ENCODE measurements at regions not wholly inside any gene's neighbourhood (a gene's known extent, or its start where the extent isn't known, plus 50 kb on each side); places are given as distances from the start of the nearest gene placed in this dataset.

DNA sequence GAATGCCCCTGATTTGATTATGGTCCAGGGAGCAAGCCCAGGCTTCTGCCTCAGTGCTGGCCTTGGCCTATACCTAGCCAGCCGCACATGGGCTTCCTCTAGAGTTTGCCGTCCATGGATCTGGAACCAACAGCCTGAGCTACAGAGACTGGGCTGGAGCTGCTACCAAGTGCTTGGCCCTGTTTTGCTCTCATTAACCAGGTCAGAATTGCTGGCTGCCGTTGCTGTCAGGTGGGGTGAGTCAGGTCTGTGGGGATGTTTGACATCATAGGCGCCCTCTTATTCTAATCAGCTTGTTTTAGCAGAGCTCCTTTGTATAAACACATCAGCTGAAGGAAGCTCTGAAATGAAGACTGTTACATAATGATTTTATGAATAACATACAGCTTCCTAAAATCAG lies 83.1 kb upstream of the PHACTR2 start:
- DNase-seq = no peak

DNA sequence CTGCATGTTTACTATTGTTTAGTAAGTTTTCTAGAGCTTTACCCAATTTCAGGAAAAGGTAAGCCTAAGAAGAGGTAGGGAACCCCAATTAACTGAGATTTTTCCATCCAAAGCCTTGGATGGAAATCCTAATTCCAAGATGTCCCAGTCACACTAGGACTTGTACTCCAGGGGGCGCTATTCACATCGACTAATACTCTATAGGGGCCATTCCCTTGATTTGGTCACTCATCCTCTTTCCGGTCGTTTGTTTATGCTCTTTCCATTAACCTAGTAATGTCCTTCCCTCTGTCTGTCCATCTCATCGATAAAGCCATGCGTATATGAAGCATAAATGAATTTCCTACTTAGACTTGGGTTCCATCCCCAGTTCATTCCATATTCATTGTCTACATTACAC lies 80.8 kb upstream of the FUCA2 start:
- no peak for DNase-seq

DNA sequence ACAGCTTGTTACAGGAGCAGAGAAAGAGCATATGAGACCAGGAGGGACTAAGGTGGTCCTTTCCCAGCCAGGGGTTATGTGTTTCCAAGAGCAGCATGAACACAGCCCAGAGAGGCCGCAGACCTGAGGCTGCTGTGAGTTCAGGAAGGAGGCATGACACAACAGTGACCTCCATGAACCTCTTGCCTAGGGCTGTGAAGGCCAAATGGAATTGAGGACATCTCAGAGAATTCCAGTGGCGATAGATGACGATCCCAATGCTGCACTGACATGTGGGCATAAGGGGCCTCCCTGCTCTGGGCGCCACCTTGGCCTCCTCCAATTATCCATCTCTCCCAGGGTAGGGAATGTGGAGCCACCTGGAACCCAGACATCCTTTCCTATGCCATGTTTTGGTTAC lies 79.9 kb upstream of the FUCA2 start:
- no peak for DNase-seq

DNA sequence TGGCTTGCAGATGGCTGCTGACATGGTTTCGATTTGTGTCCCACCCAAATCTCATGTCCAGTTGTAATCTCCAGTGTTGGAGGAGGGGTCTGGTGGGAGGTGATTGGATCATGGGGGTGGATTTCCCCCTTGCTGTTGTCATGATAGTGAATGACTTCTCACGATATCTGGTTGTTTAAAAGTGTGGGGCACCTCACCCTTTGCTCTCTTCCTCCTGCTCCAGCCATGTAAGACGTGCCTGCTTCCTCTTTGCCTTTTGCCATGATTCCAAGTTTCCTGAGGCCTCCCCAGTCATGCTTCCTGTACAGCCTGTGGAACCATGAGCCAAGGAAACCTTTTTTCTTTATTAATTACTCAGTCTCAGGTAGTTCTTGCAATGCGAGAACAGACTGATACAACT lies 77.6 kb upstream of the FUCA2 start:
- DNase-seq = no peak

DNA sequence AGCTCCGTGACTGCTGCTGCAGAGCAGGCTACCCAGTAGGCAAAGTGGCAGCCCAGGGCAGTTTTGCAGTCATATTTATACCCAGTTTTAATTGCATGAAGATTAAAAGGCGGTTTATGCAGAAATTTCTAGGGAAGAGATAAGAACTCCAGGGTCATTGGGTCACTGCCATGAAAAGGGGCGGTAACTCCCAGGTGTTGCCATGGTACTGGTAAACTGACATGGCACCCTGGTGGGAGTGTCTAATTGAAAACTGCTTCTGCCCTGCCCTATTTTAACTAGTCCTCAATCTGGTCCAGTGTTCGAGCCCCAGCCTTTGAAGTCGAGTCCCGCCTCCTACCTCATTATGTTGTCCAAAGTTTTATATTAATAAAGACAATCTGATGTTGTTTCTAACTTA lies 75.0 kb upstream of the FUCA2 start:
- no peak for DNase-seq

DNA sequence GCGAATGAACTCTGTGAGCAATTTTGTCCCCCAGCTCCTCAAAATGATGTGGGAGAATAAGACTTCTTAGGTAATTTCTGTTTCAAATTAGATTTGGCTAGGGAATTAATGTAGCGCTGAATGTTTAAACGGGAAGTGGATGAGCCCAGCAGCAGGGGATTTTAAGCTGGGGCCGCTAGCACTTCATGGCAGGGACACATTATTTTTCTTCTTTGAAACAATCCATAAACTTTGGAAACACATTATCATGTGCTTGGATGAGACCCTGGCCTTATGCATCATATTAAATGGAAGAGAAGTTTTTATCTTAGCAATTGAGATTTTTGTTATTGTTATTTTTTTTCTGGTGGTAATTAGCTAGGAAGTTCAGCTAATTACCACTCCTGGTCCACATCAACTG lies 74.2 kb upstream of the FUCA2 start:
- no peak for DNase-seq

DNA sequence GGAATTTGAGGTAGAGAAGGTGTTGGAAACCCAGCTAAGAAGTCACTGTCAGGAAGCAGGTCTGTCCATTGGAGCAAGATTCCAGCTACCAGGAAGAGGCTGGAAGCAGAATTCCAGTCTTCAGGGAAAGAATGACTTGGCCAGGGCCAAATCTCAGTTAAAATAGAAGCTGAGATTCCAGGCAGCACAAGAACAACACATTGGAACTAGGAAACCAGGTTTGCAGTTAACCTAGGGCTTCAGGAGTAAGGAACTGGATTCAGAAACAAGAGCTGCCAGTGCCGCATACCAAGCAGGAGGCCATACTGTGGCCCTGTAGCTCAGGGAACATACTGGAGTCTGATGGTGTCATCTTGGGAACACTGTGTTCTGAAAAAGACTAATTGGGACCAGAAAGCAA lies 73.7 kb upstream of the FUCA2 start:
- no peak for DNase-seq

DNA sequence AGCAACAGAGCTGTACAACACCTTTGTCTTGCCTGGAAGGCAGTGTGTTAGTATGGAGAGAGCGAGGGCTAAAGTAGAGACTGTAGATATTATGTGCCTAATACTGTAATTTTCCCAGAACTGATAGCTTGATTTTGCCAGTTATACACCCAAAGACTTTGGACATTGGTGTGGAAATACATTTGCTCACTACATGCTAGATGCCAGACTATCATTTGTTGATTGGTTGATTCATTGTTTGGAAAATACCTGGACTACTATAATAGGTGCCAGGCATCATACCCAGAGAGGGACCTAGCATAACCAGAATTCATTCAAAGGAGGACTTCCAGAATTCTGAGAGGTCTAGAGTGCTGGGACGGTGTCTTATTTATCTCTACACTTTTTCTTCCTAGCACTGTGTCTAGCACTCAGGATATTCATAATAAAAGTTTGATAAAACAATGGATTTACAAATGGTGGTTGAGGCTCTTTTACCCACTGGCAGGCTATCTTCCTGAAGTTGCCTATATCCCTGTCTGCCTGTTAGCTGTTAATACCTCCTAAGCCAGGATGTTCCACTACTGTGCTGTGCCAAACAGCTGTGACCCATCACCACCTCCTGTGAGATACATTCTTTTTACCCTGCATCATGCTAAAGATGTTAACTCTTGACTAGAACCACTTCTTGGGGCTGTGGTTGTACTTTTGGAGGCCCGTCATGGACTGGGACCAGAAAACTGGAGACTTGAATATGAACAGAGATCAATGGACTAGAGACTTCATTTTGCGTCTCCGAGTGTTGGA lies 72.2 kb upstream of the FUCA2 start:
- no peak for DNase-seq

- no peak for DNase-seq
These were observed 70.4 kb upstream of the FUCA2 start for GRCh38 chr6:143581835-143582480.

DNA sequence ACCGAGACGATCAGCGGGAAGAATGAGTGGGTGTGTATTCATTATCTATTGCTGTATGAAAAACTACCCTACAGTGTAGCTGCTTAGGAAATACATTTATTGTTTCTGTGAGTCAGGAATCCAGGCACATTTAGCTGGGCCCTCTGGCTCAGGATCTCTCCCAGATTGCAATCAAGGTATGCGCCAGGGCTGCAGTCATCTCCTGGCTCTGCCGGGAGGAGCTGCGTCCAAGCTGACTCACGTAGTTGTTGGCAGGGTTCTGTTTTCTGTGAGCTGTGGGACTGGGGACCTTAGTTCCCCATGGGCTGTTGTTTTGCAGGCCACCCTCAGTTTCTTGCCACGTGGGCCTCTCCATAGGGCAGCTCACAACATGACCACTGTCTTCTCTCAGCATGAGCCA lies 68.2 kb upstream of the FUCA2 start:
- DNase-seq = no peak

- DNase-seq = no peak
These were observed 66.5 kb upstream of the FUCA2 start for GRCh38 chr6:143578054-143578453.

DNA sequence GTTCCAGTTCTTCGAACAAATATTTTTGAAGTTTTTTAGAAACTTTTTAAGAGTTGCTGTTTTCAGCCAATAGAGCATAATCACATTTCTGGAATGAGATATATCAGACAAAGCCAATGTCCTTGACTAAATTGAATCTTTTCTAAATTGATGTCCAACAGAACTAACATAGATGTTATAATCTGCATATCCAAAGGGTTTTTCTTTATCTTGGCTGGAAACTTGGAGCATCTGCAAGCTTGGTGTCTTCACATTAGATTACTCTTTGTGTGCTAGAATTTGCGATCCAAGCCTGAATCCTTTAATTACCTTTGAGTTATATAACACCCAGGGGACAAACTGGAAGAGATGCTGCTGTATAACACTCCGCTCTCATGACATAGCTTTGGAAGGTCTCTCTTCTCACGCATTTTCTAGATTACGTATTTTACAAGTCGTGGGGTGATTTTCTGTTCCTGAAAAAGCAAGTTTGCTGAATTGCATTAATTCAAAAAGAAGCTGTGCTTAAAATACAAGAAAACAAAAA lies 64.4 kb upstream of the FUCA2 start:
- DNase-seq = no peak

DNA sequence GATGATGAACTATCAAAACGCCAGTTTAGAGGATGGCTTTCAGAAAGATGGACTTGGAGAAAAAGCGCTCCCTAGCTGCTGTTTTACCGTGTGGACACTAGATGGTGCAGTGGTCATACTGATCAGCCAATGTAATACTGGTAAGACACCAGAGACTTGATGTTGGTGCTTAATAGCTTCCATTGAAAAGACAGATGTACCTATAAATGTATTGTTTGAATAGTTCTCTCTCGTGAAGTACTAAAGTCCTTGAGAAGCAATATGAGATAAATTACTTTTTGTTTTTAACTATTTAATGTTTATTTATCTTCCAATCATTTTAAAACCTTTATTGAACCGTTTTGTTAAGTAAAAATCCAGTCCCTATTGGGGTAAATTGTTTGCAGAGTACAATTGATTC lies 63.9 kb upstream of the FUCA2 start:
- DNase-seq = peak; percentile 45

DNA sequence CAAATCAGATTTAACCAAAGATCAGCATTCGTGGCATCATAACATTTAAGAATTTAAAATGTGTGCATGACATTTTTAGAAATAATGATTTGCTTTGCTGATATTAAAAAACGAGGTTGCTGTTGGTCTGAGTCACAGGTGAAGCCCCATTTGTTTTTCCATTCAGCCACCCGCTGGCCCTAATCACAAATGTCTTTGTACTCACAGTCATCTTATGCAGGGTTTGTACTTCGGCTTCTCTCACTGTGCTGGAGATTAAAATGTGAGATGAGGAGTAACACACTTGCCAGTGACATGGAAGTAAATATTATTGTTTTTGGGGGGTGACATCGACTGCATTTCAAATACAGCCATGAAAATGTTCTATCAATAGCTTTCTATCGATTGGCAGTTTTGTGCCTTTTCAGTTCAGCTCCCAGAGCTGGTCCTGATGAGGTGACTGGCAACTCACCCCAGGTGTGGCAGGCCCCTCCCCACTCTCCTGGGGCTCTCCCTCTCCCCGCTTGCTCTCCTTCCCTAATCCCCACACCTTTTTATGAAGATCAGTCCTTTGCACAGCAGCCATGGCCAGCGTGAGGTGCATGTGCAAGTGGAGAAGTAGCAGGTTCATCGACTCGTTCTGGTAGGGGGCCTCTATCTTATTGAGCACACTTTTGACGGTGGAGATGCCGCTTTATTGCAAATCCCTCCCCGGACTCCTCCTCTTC lies 58.8 kb upstream of the FUCA2 start:
- DNase-seq = no peak

DNA sequence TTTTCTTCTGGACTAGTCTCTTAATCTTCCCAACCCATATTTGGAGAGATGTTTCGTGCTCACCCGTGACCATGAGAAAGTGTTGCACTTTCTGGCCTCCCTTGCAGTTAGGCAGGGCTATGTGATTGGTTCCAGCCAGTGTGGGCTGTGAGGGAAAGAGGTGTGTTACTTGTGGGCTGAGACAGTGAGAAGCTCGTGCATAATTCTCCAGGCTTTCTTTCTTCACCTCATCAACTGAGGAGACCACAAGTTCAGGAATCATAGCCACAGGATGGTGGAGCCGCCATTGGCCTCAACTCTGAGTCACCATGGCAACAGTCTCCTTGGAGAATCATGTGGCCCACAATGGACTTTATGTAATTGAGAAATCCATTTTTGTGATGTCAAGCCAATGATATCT lies 57.5 kb upstream of the FUCA2 start:
- no peak for DNase-seq

GRCh38 chr6:143564484-143565017 lies 53.0 kb upstream of the FUCA2 start:
- DNase-seq = no peak

- DNase-seq = no peak
These were observed 50.6 kb upstream of the FUCA2 start for GRCh38 chr6:143562143-143562542.

Measured in DMS79 (cell line).